GM10266 (cell line): ENCODE measurements at regions not wholly inside any gene's neighbourhood (a gene's known extent, or its start where the extent isn't known, plus 50 kb on each side); places are given as distances from the start of the nearest gene placed in this dataset.

Experiments
- DNase-seq: peaks from one replicate; pipeline ENCODE4 v3.0.0; 2012; ENCODE audit errors: extremely low spot score
- CTCF ChIP-seq: IDR thresholded peaks from 2 replicates; pipeline ENCODE4 v1.5.1; 2012; ENCODE audit warnings: mild to moderate bottlenecking, low read depth; ENCODE audit not compliant: control insufficient read depth, insufficient read depth; ENCODE audit errors: missing control alignments

DNA sequence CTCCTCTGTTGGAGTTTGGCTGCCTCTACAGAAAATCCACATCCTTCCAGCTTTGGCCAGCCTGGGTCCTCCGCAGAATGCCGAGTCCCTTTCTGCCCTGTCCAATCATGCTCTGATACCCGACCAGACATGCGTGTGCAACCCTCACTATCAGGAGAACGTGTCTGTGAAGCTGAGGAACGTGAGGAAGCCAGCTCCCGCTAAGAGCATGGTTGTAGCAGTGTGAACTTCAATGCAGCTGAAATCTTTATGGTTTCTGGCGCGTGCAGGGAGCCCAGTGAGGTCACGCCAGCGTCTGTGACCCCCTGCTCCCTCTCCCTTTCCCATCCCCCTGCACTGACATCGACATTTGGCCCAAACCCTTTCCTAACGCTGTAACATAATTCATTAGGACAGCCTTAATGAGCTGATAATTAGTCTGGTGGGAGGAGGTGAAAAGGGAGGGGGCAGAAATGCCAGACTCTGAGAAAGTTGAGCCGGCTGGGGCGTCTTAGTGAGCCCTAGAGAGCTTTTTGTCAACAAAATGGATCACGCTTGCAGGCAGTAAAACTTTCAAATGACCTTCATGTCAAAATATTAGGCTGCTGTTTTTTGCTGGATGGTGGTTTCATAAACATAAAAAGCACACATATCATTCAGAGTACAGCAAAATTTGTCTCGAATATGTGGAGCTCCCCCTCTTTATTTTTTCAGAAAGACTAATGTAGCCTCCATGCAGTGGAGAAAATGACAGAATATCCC, 423.3 kb downstream of the QKI start:
- no peak for TF ChIP-seq CTCF
- no peak for DNase-seq

- no peak for TF ChIP-seq CTCF
- no peak for DNase-seq
Measured at GRCh38 chr6:163836876-163837690, 422.6 kb downstream of the QKI start.

- no peak for DNase-seq
Measured at GRCh38 chr6:163835439-163836171, 421.1 kb downstream of the QKI start.

DNA sequence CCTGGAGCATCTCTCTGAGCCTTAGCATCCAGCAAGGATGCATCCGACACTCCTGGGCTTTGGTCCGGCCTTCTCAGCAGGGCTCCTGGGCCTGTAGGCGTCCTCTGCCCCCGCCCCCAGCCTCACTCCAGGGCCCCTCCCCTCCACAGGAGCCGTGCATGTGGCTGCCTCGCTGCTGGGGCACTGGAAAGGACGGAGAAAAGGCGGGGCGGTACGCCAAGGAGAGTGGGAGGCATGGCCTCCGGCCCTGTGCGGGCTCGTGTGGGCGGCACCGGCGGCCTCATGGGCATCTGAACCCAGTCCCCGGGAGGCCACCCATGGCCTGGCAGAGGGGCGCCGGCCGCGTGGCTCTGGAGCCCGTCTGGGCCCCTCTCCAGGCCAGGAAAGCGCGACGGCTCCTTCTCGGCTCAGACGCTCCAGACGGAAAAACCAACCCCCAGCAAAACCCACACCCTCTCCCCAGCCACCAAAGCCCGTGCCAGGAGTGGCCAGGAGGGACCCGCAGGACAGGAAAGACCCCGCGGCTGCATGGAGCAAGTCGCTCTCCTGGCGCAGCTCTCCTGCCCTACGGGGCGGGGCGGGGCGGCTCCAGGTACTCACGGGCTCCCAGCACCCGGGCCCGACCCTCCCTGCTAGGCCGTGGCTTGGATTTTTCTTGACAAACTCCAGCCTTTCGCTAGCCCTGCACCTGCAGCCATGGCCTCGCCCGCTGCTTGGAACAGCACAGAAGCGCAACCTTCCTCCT, 419.9 kb downstream of the QKI start:
- no peak for TF ChIP-seq CTCF
- no peak for DNase-seq

More at GRCh38 chr6:163835439-163836171, 421.1 kb downstream of the QKI start:
- TF ChIP-seq CTCF: no peak

- TF ChIP-seq CTCF: no peak
- no peak for DNase-seq
Measured at GRCh38 chr6:163831736-163832135, 417.2 kb downstream of the QKI start.

DNA sequence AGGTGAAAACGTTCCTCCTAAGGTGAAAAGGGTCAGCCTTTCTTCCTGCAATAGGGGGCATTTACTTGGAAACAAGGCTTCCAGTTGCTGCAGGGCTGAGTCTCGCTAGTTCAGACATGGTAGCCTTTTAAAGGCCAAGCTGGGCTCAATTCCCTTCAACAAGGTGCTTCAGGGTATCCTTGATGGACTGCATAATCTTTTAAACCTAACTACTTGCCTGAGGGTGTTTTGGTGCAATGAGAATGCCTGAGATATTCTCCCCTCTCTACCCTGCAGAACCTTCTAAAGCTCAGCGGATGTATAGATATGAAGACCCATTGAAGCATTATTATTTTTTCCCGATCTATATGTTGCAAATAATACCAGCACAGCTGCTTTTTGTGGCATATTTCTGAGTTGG, 416.1 kb downstream of the QKI start:
- no peak for DNase-seq
- TF ChIP-seq CTCF: no peak
